ENCODE measurements at regions not wholly inside any gene's neighbourhood (a gene's known extent, or its start where the extent isn't known, plus 50 kb on each side); places are given as distances from the start of the nearest gene placed in this dataset.

DNA sequence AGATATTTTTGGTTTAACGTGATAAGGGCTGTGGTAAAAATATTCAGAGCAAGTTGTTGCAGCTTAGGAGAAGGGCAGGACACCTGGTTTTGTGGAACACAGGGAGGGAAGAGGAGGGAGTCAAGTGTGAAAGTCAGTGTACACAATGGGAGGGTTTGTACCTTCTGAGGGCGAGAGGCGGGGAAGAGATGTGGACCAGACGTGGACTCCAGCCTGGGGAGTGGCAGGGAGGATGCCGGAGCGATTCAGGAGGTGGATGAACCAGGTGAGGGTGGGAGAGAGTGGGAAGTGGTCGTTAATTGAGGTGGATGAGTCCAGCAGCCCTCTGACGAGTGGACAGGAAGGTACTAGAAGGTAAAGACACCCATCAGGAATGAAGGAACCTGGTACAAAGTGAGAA lies 52.2 kb upstream of the IRF2BP2 start:
- no peak overlapping the region for H3K4me2 ChIP-seq (ENCODE audit: control insufficient read depth, extremely low read depth, insufficient read depth, low read depth, low read length)
- dilution Hi-C loops (cut with MboI; ENCODE audit: extremely low pct_ligation_motif_present, low sequenced_read_pairs) = no loop called here
- H3K4me1 ChIP-seq (ENCODE audit: control insufficient read depth, extremely low read depth, insufficient read depth, low read length) = peaks cover 45% of the 10 kb centered on the region
- H3K79me2 ChIP-seq (ENCODE audit: control insufficient read depth, insufficient read depth, low read length) = no peaks in the 10 kb centered on the region
- H3K36me3 ChIP-seq (ENCODE audit: control insufficient read depth in 2 of 2, extremely low read depth in 1 of 2, insufficient read depth in 2 of 2, low read length in 2 of 2) = peaks cover 0 to 2% of the 10 kb centered on the region in 2 experiments
- no peak for TF ChIP-seq CTCF (optimal IDR thresholded peaks at IDR 0.05 in 1 of 3, IDR thresholded peaks at IDR 0.05 in 1 of 3, conservative IDR thresholded peaks at IDR 0.05 in 1 of 3; ENCODE audit: extremely low read depth in 1 of 3, insufficient read depth in 2 of 3, low read length in 3 of 3)
- no peak for TF ChIP-seq EZH2 (IDR thresholded peaks at IDR 0.05; ENCODE audit: low read length)
- H3K27ac ChIP-seq (ENCODE audit: control insufficient read depth, insufficient read depth, low read length) = peak overlapping the region; percentile 29
- no peak overlapping the region for H2AFZ ChIP-seq (ENCODE audit: control insufficient read depth, low read length)
- no peak overlapping the region for H3K4me3 ChIP-seq (ENCODE audit: control insufficient read depth in 2 of 3, extremely low read depth in 1 of 3, insufficient read depth in 2 of 3, low read depth in 1 of 3, low read length in 3 of 3)
- H3K9ac ChIP-seq (ENCODE audit: control insufficient read depth, extremely low read depth, insufficient read depth, low read length) = no peak overlapping the region
- H4K20me1 ChIP-seq (ENCODE audit: control insufficient read depth, extremely low read depth, insufficient read depth, low read length) = no peaks in the 10 kb centered on the region
- FAIRE-seq = no peak
- no peaks in the 10 kb centered on the region for H3K27me3 ChIP-seq (ENCODE audit: control insufficient read depth, extremely low read depth, insufficient read depth, low read length)
- DNase-seq (ENCODE audit: low read depth, low spot score) = no peak
- no peaks in the 10 kb centered on the region for H3K9me1 ChIP-seq (ENCODE audit: control insufficient read depth, extremely low read depth, insufficient read depth, low read length)
- no peaks in the 10 kb centered on the region for H3K9me3 ChIP-seq (ENCODE audit: control insufficient read depth, low read depth, low read length)

GRCh38 chr1:234661317-234661928 lies 51.4 kb upstream of the IRF2BP2 start:
- H3K9me1 ChIP-seq (ENCODE audit: control insufficient read depth, extremely low read depth, insufficient read depth, low read length) = no peaks in the 10 kb centered on the region
- H3K4me3 ChIP-seq (ENCODE audit: control insufficient read depth in 2 of 3, extremely low read depth in 1 of 3, insufficient read depth in 2 of 3, low read depth in 1 of 3, low read length in 3 of 3) = no peak overlapping the region
- H3K4me1 ChIP-seq (ENCODE audit: control insufficient read depth, extremely low read depth, insufficient read depth, low read length) = peaks cover 46% of the 10 kb centered on the region
- H3K9me3 ChIP-seq (ENCODE audit: control insufficient read depth, low read depth, low read length) = no peaks in the 10 kb centered on the region
- H2AFZ ChIP-seq (ENCODE audit: control insufficient read depth, low read length) = peak overlapping the region; percentile 11
- dilution Hi-C loops (cut with MboI; ENCODE audit: extremely low pct_ligation_motif_present, low sequenced_read_pairs) = no loop called here
- H4K20me1 ChIP-seq (ENCODE audit: control insufficient read depth, extremely low read depth, insufficient read depth, low read length) = no peaks in the 10 kb centered on the region
- peak overlapping the region; percentile 24 for H3K9ac ChIP-seq (ENCODE audit: control insufficient read depth, extremely low read depth, insufficient read depth, low read length)
- H3K27ac ChIP-seq (ENCODE audit: control insufficient read depth, insufficient read depth, low read length) = peak overlapping the region; percentile 64
- H3K36me3 ChIP-seq (ENCODE audit: control insufficient read depth in 2 of 2, extremely low read depth in 1 of 2, insufficient read depth in 2 of 2, low read length in 2 of 2) = peaks cover 0 to 2% of the 10 kb centered on the region in 2 experiments
- TF ChIP-seq EZH2 (IDR thresholded peaks at IDR 0.05; ENCODE audit: low read length) (no peak), CTCF (optimal IDR thresholded peaks at IDR 0.05 in 1 of 3, IDR thresholded peaks at IDR 0.05 in 1 of 3, conservative IDR thresholded peaks at IDR 0.05 in 1 of 3; ENCODE audit: extremely low read depth in 1 of 3, insufficient read depth in 2 of 3, low read length in 3 of 3) (no peak)
- H3K4me2 ChIP-seq (ENCODE audit: control insufficient read depth, extremely low read depth, insufficient read depth, low read depth, low read length) = peak overlapping the region; percentile 4
- H3K79me2 ChIP-seq (ENCODE audit: control insufficient read depth, insufficient read depth, low read length) = peaks cover 4% of the 10 kb centered on the region
- FAIRE-seq = peak; percentile 44
- H3K27me3 ChIP-seq (ENCODE audit: control insufficient read depth, extremely low read depth, insufficient read depth, low read length) = no peaks in the 10 kb centered on the region
- no peak for DNase-seq (ENCODE audit: low read depth, low spot score)
